ENCODE measurements at regions not wholly inside any gene's neighbourhood (a gene's known extent, or its start where the extent isn't known, plus 50 kb on each side); places are given as distances from the start of the nearest gene placed in this dataset.

- no peak overlapping the region for H3K27ac Mint-ChIP-seq
- H3K36me3 Mint-ChIP-seq: no peaks in the 10 kb centered on the region
- ATAC-seq (ENCODE audit: low read depth) (no peak), DNase-seq (no peak)
- no peak overlapping the region for H3K4me3 Mint-ChIP-seq
- H3K9me3 Mint-ChIP-seq: peaks cover 3% of the 10 kb centered on the region
- H3K4me1 Mint-ChIP-seq: peaks cover 4% of the 10 kb centered on the region
- POLR2A ChIA-PET: no interaction called here
- H3K27me3 Mint-ChIP-seq: peaks cover 3% of the 10 kb centered on the region
Observed at GRCh38 chr3:13937131-13937530, 57.3 kb upstream of the WNT7A start.

- H3K27ac Mint-ChIP-seq: no peak overlapping the region
- H3K4me3 Mint-ChIP-seq: no peak overlapping the region
- peaks cover 4% of the 10 kb centered on the region for H3K4me1 Mint-ChIP-seq
- H3K9me3 Mint-ChIP-seq: peaks cover 10% of the 10 kb centered on the region
- POLR2A ChIA-PET: no interaction called here
- no peak for ATAC-seq (ENCODE audit: low read depth)
- DNase-seq: no peak
- H3K36me3 Mint-ChIP-seq: no peaks in the 10 kb centered on the region
- H3K27me3 Mint-ChIP-seq: peaks cover 9% of the 10 kb centered on the region
Observed at GRCh38 chr3:13935494-13936094, 55.7 kb upstream of the WNT7A start.

- Mint-ChIP-seq H3K27me3 (peaks cover 9% of the 10 kb centered on the region), H3K36me3 (no peaks in the 10 kb centered on the region), H3K4me1 (peaks cover 4% of the 10 kb centered on the region), H3K9me3 (peaks cover 10% of the 10 kb centered on the region), H3K27ac (no peak overlapping the region), H3K4me3 (no peak overlapping the region)
- POLR2A ChIA-PET: no interaction called here
- ATAC-seq (ENCODE audit: low read depth) (no peak), DNase-seq (no peak)
Observed at GRCh38 chr3:13934813-13935212, 54.9 kb upstream of the WNT7A start.

GRCh38 chr3:13934315-13934714 lies 54.4 kb upstream of the WNT7A start:
- peaks cover 4% of the 10 kb centered on the region for H3K4me1 Mint-ChIP-seq
- no peaks in the 10 kb centered on the region for H3K36me3 Mint-ChIP-seq
- no peak for DNase-seq
- no peak overlapping the region for H3K27ac Mint-ChIP-seq
- POLR2A ChIA-PET: no interaction called here
- no peak overlapping the region for H3K4me3 Mint-ChIP-seq
- peaks cover 10% of the 10 kb centered on the region for H3K9me3 Mint-ChIP-seq
- ATAC-seq (ENCODE audit: low read depth): no peak
- H3K27me3 Mint-ChIP-seq: peaks cover 9% of the 10 kb centered on the region

GRCh38 chr3:13932578-13933295 lies 52.9 kb upstream of the WNT7A start:
- Mint-ChIP-seq H3K9me3 (peaks cover 11% of the 10 kb centered on the region), H3K27ac (peak overlapping the region; percentile 54), H3K27me3 (peaks cover 9% of the 10 kb centered on the region), H3K4me3 (peak overlapping the region; percentile 69), H3K36me3 (no peaks in the 10 kb centered on the region), H3K4me1 (peaks cover 4% of the 10 kb centered on the region)
- POLR2A ChIA-PET: no interaction called here
- ATAC-seq (ENCODE audit: low read depth) (peak; percentile 52), DNase-seq (peak; percentile 42)

GRCh38 chr3:13931172-13931571 lies 51.3 kb upstream of the WNT7A start:
- no peak for DNase-seq
- POLR2A ChIA-PET: no interaction called here
- Mint-ChIP-seq H3K9me3 (peaks cover 17% of the 10 kb centered on the region), H3K36me3 (no peaks in the 10 kb centered on the region), H3K27ac (no peak overlapping the region), H3K4me1 (peaks cover 4% of the 10 kb centered on the region), H3K27me3 (peaks cover 9% of the 10 kb centered on the region), H3K4me3 (no peak overlapping the region)
- ATAC-seq (ENCODE audit: low read depth): no peak
